HepG2 (cell line): ENCODE measurements at regions not wholly inside any gene's neighbourhood (a gene's known extent, or its start where the extent isn't known, plus 50 kb on each side); places are given as distances from the start of the nearest gene placed in this dataset.

Experiments used
- ATF7 ChIP-seq, 2 experiments: fragments of 450-650 bp in 1 of 2; sonication (generic) in 1 of 2; formaldehyde crosslinking in 1 of 2; IDR thresholded peaks; 2 replicates each; pipeline versions ENCODE4 v1.4.0 to v1.6.1; 2016 to 2020; ENCODE audit warnings: antibody characterized with exemption in 1 of 2, mild to moderate bottlenecking in 1 of 2, missing genetic modification reagents in 1 of 2
- ATM ChIP-seq: fragments of 450-650 bp; IDR thresholded peaks from 2 replicates; pipeline ENCODE4 v1.7.1; 2017; ENCODE audit warnings: mild to moderate bottlenecking, borderline replicate concordance
- BHLHE40 ChIP-seq: IDR thresholded peaks from 2 replicates; pipeline ENCODE4 v1.6.1; 2011; ENCODE audit warnings: low read length, improper control_type of control experiment
- CCAR2 ChIP-seq: fragments of 200-400 bp; formaldehyde crosslinking; optimal IDR thresholded peaks from 2 replicates; pipeline ENCODE3; 2018; ENCODE audit warnings: low read depth, mild to moderate bottlenecking, low read length, moderate library complexity
- GATAD2A ChIP-seq: IDR thresholded peaks from 2 replicates; pipeline ENCODE4 v1.6.1; 2016
- HNF4G ChIP-seq, 2 experiments: sonication (generic) in 1 of 2; formaldehyde crosslinking in 1 of 2; IDR thresholded peaks; 2 replicates each; pipeline versions ENCODE4 v1.4.0 to v1.6.1; 2011 to 2020; ENCODE audit warnings: borderline replicate concordance in 2 of 2, low read depth in 2 of 2, mild to moderate bottlenecking in 2 of 2, low read length in 1 of 2, missing genetic modification reagents in 1 of 2, moderate library complexity in 1 of 2
- NFATC3 ChIP-seq: sonication (generic); formaldehyde crosslinking; IDR thresholded peaks from 2 replicates; pipeline ENCODE4 v1.5.1; 2020; ENCODE audit warnings: mild to moderate bottlenecking, missing genetic modification reagents
- NR1H2 ChIP-seq: sonication (generic); formaldehyde crosslinking; IDR thresholded peaks from 2 replicates; pipeline ENCODE4 v1.8.1; 2022; ENCODE audit warnings: low read depth, missing genetic modification reagents, borderline replicate concordance
- PATZ1 ChIP-seq: sonication (generic); formaldehyde crosslinking; IDR thresholded peaks from 2 replicates; pipeline ENCODE4 v1.4.0; 2020; ENCODE audit warnings: missing genetic modification reagents
- RAD51 ChIP-seq: fragments of 450-650 bp; IDR thresholded peaks from 2 replicates; pipeline ENCODE4 v1.6.1; 2016; ENCODE audit warnings: borderline replicate concordance
- RNF219 ChIP-seq: sonication (generic); formaldehyde crosslinking; IDR thresholded peaks from 2 replicates; pipeline ENCODE4 v1.5.0; 2020; ENCODE audit warnings: mild to moderate bottlenecking, missing genetic modification reagents
- RORA ChIP-seq: sonication (generic); formaldehyde crosslinking; IDR thresholded peaks from 2 replicates; pipeline ENCODE4 v1.5.0; 2020; ENCODE audit warnings: mild to moderate bottlenecking, missing genetic modification reagents, moderate library complexity
- SNAI1 ChIP-seq: sonication (generic); formaldehyde crosslinking; IDR thresholded peaks from 2 replicates; pipeline ENCODE4 v1.5.0; 2020; ENCODE audit warnings: mild to moderate bottlenecking, missing genetic modification reagents, borderline replicate concordance
- TBL1XR1 ChIP-seq: fragments of 150-350 bp; IDR thresholded peaks from 2 replicates; pipeline ENCODE4 v1.6.1; 2014; ENCODE audit warnings: borderline replicate concordance, low read length; ENCODE audit not compliant: partially characterized antibody
- TRIM24 ChIP-seq: sonication (generic); formaldehyde crosslinking; IDR thresholded peaks from 2 replicates; pipeline ENCODE4 v1.8.0; 2022; ENCODE audit warnings: mild to moderate bottlenecking, missing genetic modification reagents
- TSC22D2 ChIP-seq: sonication (generic); formaldehyde crosslinking; IDR thresholded peaks from 2 replicates; pipeline ENCODE4 v1.5.1; 2020; ENCODE audit warnings: missing genetic modification reagents, mild to moderate bottlenecking, borderline replicate concordance
- ZFP36 ChIP-seq: fragments of 150-350 bp; IDR thresholded peaks from 2 replicates; pipeline ENCODE4 v1.6.1; 2018; ENCODE audit warnings: borderline replicate concordance, low read length, low read depth; ENCODE audit not compliant: partially characterized antibody
- ZNF317 ChIP-seq: sonication (generic); formaldehyde crosslinking; IDR thresholded peaks from 2 replicates; pipeline ENCODE4 v1.5.0; 2020; ENCODE audit warnings: mild to moderate bottlenecking, missing genetic modification reagents
- ZNF350 ChIP-seq: sonication (generic); formaldehyde crosslinking; IDR thresholded peaks from 2 replicates; pipeline ENCODE4 v1.4.0; 2020; ENCODE audit warnings: mild to moderate bottlenecking, low read depth, missing genetic modification reagents, borderline replicate concordance
- ZNF513 ChIP-seq: sonication (generic); formaldehyde crosslinking; conservative IDR thresholded peaks from 2 replicates; pipeline ENCODE4 v1.5.0; 2020; ENCODE audit warnings: missing genetic modification reagents
- ZNF557 ChIP-seq: sonication (generic); formaldehyde crosslinking; IDR thresholded peaks from 2 replicates; pipeline ENCODE4 v1.4.0; 2020; ENCODE audit warnings: missing genetic modification reagents
- ZNF558 ChIP-seq: sonication (generic); formaldehyde crosslinking; IDR thresholded peaks from 2 replicates; pipeline ENCODE4 v1.9.0; 2022; ENCODE audit warnings: mild to moderate bottlenecking, missing genetic modification reagents, borderline replicate concordance
- ZNF704 ChIP-seq: sonication (generic); formaldehyde crosslinking; IDR thresholded peaks from 2 replicates; pipeline ENCODE4 v1.8.1; 2023; ENCODE audit warnings: mild to moderate bottlenecking, inconsistent platforms, moderate library complexity, missing genetic modification reagents, borderline replicate concordance

GRCh38 chr15:69591905-69592508 is 139.4 kb downstream of the RPLP1 start (continued):
- TF ChIP-seq ZNF317 (CRISPR knock-in tag) (no peak), ZNF557 (no peak), SNAI1 (CRISPR knock-in tag) (no peak), HNF4G (IDR thresholded peaks at IDR 0.05; ENCODE audit: borderline replicate concordance, low read depth, low read length) (no peak; the same call in 1 of the 2 replicates), HNF4G (CRISPR knock-in tag; IDR thresholded peaks at IDR 0.05; ENCODE audit: borderline replicate concordance, low read depth) (no peak), TSC22D2 (no peak), ATF7 (IDR thresholded peaks at IDR 0.05) (0 out of 2 replicates have a peak, but pooled peaks have one; percentile 59), ATF7 (CRISPR knock-in tag; IDR thresholded peaks at IDR 0.05) (peak; percentile 67; the same call in 1 of the 2 replicates), TRIM24 (CRISPR knock-in tag) (no peak), RNF219 (no peak), NR1H2 (no peak), NFATC3 (no peak), ATM (no peak), RORA (CRISPR knock-in tag) (no peak), ZNF350 (no peak), PATZ1 (CRISPR knock-in tag) (peak; percentile 97), RAD51 (no peak), BHLHE40 (peak; percentile 84), ZNF704 (no peak), ZFP36 (peak; percentile 98), GATAD2A (peak; percentile 85), CCAR2 (no peak), TBL1XR1 (peak; percentile 86), ZNF513 (no peak), ZNF558 (CRISPR knock-in tag) (no peak)
